Breast epithelium (tissue), 3 donors: ENCODE measurements at regions not wholly inside any gene's neighbourhood (a gene's known extent, or its start where the extent isn't known, plus 50 kb on each side); places are given as distances from the start of the nearest gene placed in this dataset.

Experiments
- POLR2A ChIP-seq: fragments of 450-650 bp; IDR thresholded peaks from one replicate; pipeline ENCODE4 v1.6.1; 2016; ENCODE audit warnings: antibody characterized with exemption, mild to moderate bottlenecking, moderate library complexity
- POLR2AphosphoS5 ChIP-seq, 3 donors: sonication (generic); formaldehyde crosslinking; IDR thresholded peaks; one replicate each; pipeline ENCODE4 v1.6.1; 2017; ENCODE audit warnings: antibody characterized with exemption in 3 of 3
- TF ChIP-seq, protein P1 (sequence below), 3 donors: fragments of 450-650 bp; IDR thresholded peaks; one replicate each; pipeline ENCODE4 v1.5.1; 2016 to 2017; ENCODE audit warnings: antibody characterized with exemption in 3 of 3, mild to moderate bottlenecking in 3 of 3, moderate library complexity in 3 of 3

DNA sequence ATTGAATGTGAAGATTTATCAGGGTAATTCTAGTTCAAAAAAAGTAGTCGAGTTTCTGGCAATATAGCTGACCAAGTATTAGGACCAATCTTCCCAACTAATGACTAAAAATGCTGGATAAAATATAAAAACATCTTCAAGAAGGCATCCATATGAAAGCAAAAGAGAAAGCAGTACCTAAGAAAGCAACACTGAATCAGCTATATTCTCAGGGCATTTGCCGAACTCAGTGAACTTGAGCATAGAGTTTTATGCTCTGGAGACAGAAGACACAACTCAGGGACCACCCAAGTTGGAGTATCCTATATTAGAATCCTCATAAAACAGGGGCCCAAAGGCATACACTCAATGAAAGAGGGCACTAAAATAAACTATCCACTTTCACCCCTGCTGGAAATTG lies 103.7 kb upstream of the HNRNPA3 start:
- TF ChIP-seq, protein P1, sequence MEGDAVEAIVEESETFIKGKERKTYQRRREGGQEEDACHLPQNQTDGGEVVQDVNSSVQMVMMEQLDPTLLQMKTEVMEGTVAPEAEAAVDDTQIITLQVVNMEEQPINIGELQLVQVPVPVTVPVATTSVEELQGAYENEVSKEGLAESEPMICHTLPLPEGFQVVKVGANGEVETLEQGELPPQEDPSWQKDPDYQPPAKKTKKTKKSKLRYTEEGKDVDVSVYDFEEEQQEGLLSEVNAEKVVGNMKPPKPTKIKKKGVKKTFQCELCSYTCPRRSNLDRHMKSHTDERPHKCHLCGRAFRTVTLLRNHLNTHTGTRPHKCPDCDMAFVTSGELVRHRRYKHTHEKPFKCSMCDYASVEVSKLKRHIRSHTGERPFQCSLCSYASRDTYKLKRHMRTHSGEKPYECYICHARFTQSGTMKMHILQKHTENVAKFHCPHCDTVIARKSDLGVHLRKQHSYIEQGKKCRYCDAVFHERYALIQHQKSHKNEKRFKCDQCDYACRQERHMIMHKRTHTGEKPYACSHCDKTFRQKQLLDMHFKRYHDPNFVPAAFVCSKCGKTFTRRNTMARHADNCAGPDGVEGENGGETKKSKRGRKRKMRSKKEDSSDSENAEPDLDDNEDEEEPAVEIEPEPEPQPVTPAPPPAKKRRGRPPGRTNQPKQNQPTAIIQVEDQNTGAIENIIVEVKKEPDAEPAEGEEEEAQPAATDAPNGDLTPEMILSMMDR (IDR thresholded peaks at IDR 0.05) = no peak
- TF ChIP-seq POLR2A (no peak), POLR2AphosphoS5 (IDR thresholded peaks at IDR 0.05) (no peak)
